Endothelial cell of umbilical vein (primary cell): ENCODE measurements at regions not wholly inside any gene's neighbourhood (a gene's known extent, or its start where the extent isn't known, plus 50 kb on each side); places are given as distances from the start of the nearest gene placed in this dataset.

Source experiments
- BruUV-seq: library from RNA; stranded (reverse); fragments of 400-500 nt; replicated peaks from 2 replicates; lab custom pipeline; 2021; lab: Mats Ljungman, UMichigan
- CTCF ChIA-PET: fragments of 300-600, 350-600 bp; sonication (Branson Sonifier 250); formaldehyde crosslinking; loops from one replicate; lab custom pipeline; 2021; ENCODE audit warnings: antibody characterized with exemption, inconsistent platforms; lab: Charles Lee
- POLR2A ChIA-PET: fragments of 300-600, 350-600 bp; sonication (Branson Sonifier 250); formaldehyde crosslinking; loops from one replicate; lab custom pipeline; 2021; ENCODE audit warnings: antibody characterized with exemption, inconsistent platforms; lab: Charles Lee
- DNase-seq: peaks from one replicate; pipeline ENCODE4 v3.0.0-alpha.2; 2011; ENCODE audit warnings: low read depth, low spot score
- FAIRE-seq: peaks from 2 replicates; lab custom pipeline; 2011; peaks lifted over from hg19 to GRCh38; lab: Jason Lieb, UNC
- H2AFZ ChIP-seq: 2 replicates; pipeline ENCODE4 v1.6.0; 2012; ENCODE audit warnings: low read depth, low read length, control low read depth, inconsistent platforms
- H3K27ac ChIP-seq: 2 replicates; pipeline ENCODE4 v1.5.1; 2011; ENCODE audit warnings: low read depth, mild to moderate bottlenecking, control low read depth, low read length, moderate library complexity; ENCODE audit not compliant: insufficient read depth
- H3K27me3 ChIP-seq, 2 experiments: 2 replicates each; pipeline versions ENCODE4 v1.6.0 to v1.6.1; 2011; ENCODE audit warnings: low read length in 2 of 2, mixed read lengths in 1 of 2; ENCODE audit not compliant: control insufficient read depth in 2 of 2, insufficient read depth in 2 of 2
- H3K36me3 ChIP-seq, 2 experiments: 2 replicates in 1 of 2; 3 replicates in 1 of 2; pipeline ENCODE4 v1.5.1; 2011; ENCODE audit warnings: low read length in 2 of 2, mild to moderate bottlenecking in 1 of 2, moderate library complexity in 1 of 2; ENCODE audit not compliant: control insufficient read depth in 2 of 2, insufficient read depth in 2 of 2; ENCODE audit errors: extremely low read depth in 1 of 2
- H3K4me1 ChIP-seq: 3 replicates; pipeline ENCODE4 v1.5.1; 2011; ENCODE audit warnings: mild to moderate bottlenecking, low read length; ENCODE audit not compliant: control insufficient read depth, insufficient read depth; ENCODE audit errors: extremely low read depth
- H3K4me2 ChIP-seq: 2 replicates; pipeline ENCODE4 v1.6.1; 2011; ENCODE audit warnings: low read length, control low read depth, mixed read lengths; ENCODE audit not compliant: insufficient read depth
- H3K4me3 ChIP-seq, 3 experiments: fragments of 200-600 bp in 1 of 3; sonication (generic), shearing (Covaris generic) in 1 of 3; replicated peaks in 1 of 3; 2 replicates each; pipeline ENCODE4 v1.5.1; 2011 to 2016; ENCODE audit warnings: control low read depth in 3 of 3, low read length in 3 of 3, mild to moderate bottlenecking in 2 of 3, inconsistent platforms in 1 of 3, low read depth in 1 of 3, moderate library complexity in 1 of 3; ENCODE audit not compliant: insufficient read depth in 1 of 3
- H3K79me2 ChIP-seq: 2 replicates; pipeline ENCODE4 v1.6.0; 2012; ENCODE audit warnings: low read length, inconsistent platforms; ENCODE audit not compliant: control insufficient read depth, insufficient read depth
- H3K9ac ChIP-seq: replicated peaks from 2 replicates; pipeline ENCODE3; 2011; ENCODE audit warnings: low read length, control low read depth; ENCODE audit not compliant: insufficient read depth; ENCODE audit errors: extremely low read depth
- H3K9me1 ChIP-seq: replicated peaks from 3 replicates; pipeline ENCODE4 v1.6.0; 2011; ENCODE audit warnings: mild to moderate bottlenecking, low read length; ENCODE audit not compliant: control insufficient read depth, insufficient read depth; ENCODE audit errors: extremely low read depth
- H3K9me3 ChIP-seq: replicated peaks from 2 replicates; pipeline ENCODE4 v1.5.1; 2012; ENCODE audit warnings: low read length, inconsistent platforms; ENCODE audit not compliant: control insufficient read depth, insufficient read depth
- H4K20me1 ChIP-seq: replicated peaks from 2 replicates; pipeline ENCODE3; 2011; ENCODE audit warnings: mild to moderate bottlenecking, low read length; ENCODE audit not compliant: control insufficient read depth, insufficient read depth; ENCODE audit errors: extremely low read depth
- CTCF ChIP-seq, 2 donors: IDR thresholded peaks; 1 replicate in 1 of 2; 2 replicates in 1 of 2; pipeline ENCODE4 v1.5.1; 2011; ENCODE audit warnings: low read length in 2 of 2, mild to moderate bottlenecking in 2 of 2, moderate library complexity in 2 of 2, control low read depth in 1 of 2, inconsistent platforms in 1 of 2, low read depth in 1 of 2; ENCODE audit not compliant: insufficient read depth in 1 of 2; ENCODE audit errors: extremely low read depth in 1 of 2
- EZH2 ChIP-seq: IDR thresholded peaks from 2 replicates; pipeline ENCODE4 v1.6.1; 2012; ENCODE audit warnings: borderline replicate concordance, low read depth, mild to moderate bottlenecking, moderate library complexity, low read length, inconsistent platforms; ENCODE audit not compliant: severe bottlenecking
- FOS ChIP-seq: IDR thresholded peaks from 2 replicates; pipeline ENCODE4 v1.6.1; 2011; ENCODE audit warnings: mild to moderate bottlenecking, low read length, moderate library complexity, borderline replicate concordance; ENCODE audit not compliant: insufficient read depth
- GATA2 ChIP-seq: IDR thresholded peaks from 2 replicates; pipeline ENCODE4 v1.7.0; 2011; ENCODE audit warnings: low read depth, mild to moderate bottlenecking, moderate library complexity, mixed read lengths, low read length; ENCODE audit not compliant: insufficient read length, insufficient read depth
- JUN ChIP-seq: IDR thresholded peaks from 2 replicates; pipeline ENCODE4 v1.6.1; 2011; ENCODE audit warnings: borderline replicate concordance, low read depth; ENCODE audit not compliant: insufficient read length, insufficient read depth
- MAX ChIP-seq: IDR thresholded peaks from 2 replicates; pipeline ENCODE4 v1.6.1; 2011; ENCODE audit not compliant: insufficient read depth, insufficient read length
- MYC ChIP-seq: IDR thresholded peaks from one replicate; pipeline ENCODE4 v1.6.1; 2011; ENCODE audit warnings: mild to moderate bottlenecking, low read depth, low read length
- POLR2A ChIP-seq: IDR thresholded peaks from 2 replicates; pipeline ENCODE4 v1.6.1; 2012; ENCODE audit warnings: low read depth, mild to moderate bottlenecking, control low read depth, low read length
- POLR2AphosphoS5 ChIP-seq: IDR thresholded peaks from 2 replicates; pipeline ENCODE4 v1.6.1; 2012; ENCODE audit warnings: low read depth, mild to moderate bottlenecking, control low read depth, low read length, moderate library complexity; ENCODE audit not compliant: insufficient read depth
- dilution Hi-C: fragments of 300-500 bp; cut with MboI; formaldehyde crosslinking; loops from one replicate; pipeline ENCODE4 v1.15.0; 2019; ENCODE audit warnings: low sequenced_read_pairs; ENCODE audit not compliant: extremely low pct_ligation_motif_present
- intact Hi-C: fragments of 100-400 bp; cut with micrococcal nuclease; formaldehyde crosslinking; loops from one replicate; pipeline ENCODE4 v1.10.0; 2022

GRCh38 chrX:35696760-35697234, 101.3 kb upstream of the MAGEB16 start:
- H3K9ac ChIP-seq, result no peak overlapping the region
- H2AFZ ChIP-seq, result no peak overlapping the region
- H3K4me3 ChIP-seq, result no peak overlapping the region
- DNase-seq, result no peak
- no peaks in the 10 kb centered on the region for H3K36me3 ChIP-seq
- H4K20me1 ChIP-seq, result no peaks in the 10 kb centered on the region
- ChIA-PET POLR2A (no interaction called here), CTCF (no interaction called here)
- no peaks in the 10 kb centered on the region for H3K9me3 ChIP-seq
- TF ChIP-seq POLR2AphosphoS5 (no peak), MAX (no peak), JUN (no peak)
- BruUV-seq, result no TSS peak
- dilution Hi-C loops, result no loop called here
- FAIRE-seq, result no peak
- intact Hi-C loops, result no loop called here
- H3K4me1 ChIP-seq, result no peaks in the 10 kb centered on the region
- no peak overlapping the region for H3K27ac ChIP-seq
- no peak overlapping the region for H3K4me2 ChIP-seq
- no peaks in the 10 kb centered on the region for H3K9me1 ChIP-seq
- H3K27me3 ChIP-seq, result no peaks in the 10 kb centered on the region
- no peaks in the 10 kb centered on the region for H3K79me2 ChIP-seq

GRCh38 chrX:35699642-35700041, 98.5 kb upstream of the MAGEB16 start:
- Histone ChIP-seq H4K20me1 (no peaks in the 10 kb centered on the region), H3K4me2 (no peak overlapping the region), H3K27me3 (no peaks in the 10 kb centered on the region), H2AFZ (no peak overlapping the region), H3K9me1 (no peaks in the 10 kb centered on the region), H3K9ac (no peak overlapping the region), H3K4me3 (no peak overlapping the region), H3K27ac (no peak overlapping the region), H3K79me2 (no peaks in the 10 kb centered on the region), H3K9me3 (no peaks in the 10 kb centered on the region), H3K4me1 (no peaks in the 10 kb centered on the region), H3K36me3 (no peaks in the 10 kb centered on the region)
- DNase-seq, result no peak
- TF ChIP-seq MAX (no peak), JUN (no peak), CTCF (IDR thresholded peaks at IDR 0.05; ENCODE audit: extremely low read depth in 1 of 2, insufficient read depth in 1 of 2, low read depth in 1 of 2, low read length in 2 of 2) (no peak), POLR2A (no peak), GATA2 (no peak), FOS (no peak), POLR2AphosphoS5 (no peak), MYC (no peak), EZH2 (no peak)
- POLR2A ChIA-PET, result no interaction called here
- intact Hi-C loops (no loop called here), dilution Hi-C loops (no loop called here)
- FAIRE-seq, result no peak
- CTCF ChIA-PET, result no interaction called here
- BruUV-seq, result no TSS peak
